RWPE1 (cell line): ENCODE measurements at regions not wholly inside any gene's neighbourhood (a gene's known extent, or its start where the extent isn't known, plus 50 kb on each side); places are given as distances from the start of the nearest gene placed in this dataset.

Source experiments
- CTCF ChIA-PET: fragments of 350-600 bp; sonication (Branson Sonifier 250); formaldehyde crosslinking; extraction: SDS; loops from one replicate; lab custom pipeline; 2021; lab: Yijun Ruan, JAX
- POLR2A ChIA-PET: fragments of 400-600 bp; formaldehyde crosslinking; extraction: SDS; loops from one replicate; lab custom pipeline; 2020; ENCODE audit warnings: antibody characterized with exemption; ENCODE audit not compliant: low non-redundant PET; lab: Yijun Ruan, JAX
- DNase-seq: peaks from one replicate; pipeline ENCODE4 v3.0.0; 2012; ENCODE audit warnings: low spot score
- H3K27ac ChIP-seq: fragments of 450-650 bp; 2 replicates; pipeline ENCODE4 v1.5.1; 2017
- TF ChIP-seq, protein P1 (sequence below): fragments of 450-650 bp; conservative IDR thresholded peaks from 2 replicates; pipeline ENCODE4 v1.5.1; 2017; ENCODE audit warnings: low read depth, mild to moderate bottlenecking

DNA sequence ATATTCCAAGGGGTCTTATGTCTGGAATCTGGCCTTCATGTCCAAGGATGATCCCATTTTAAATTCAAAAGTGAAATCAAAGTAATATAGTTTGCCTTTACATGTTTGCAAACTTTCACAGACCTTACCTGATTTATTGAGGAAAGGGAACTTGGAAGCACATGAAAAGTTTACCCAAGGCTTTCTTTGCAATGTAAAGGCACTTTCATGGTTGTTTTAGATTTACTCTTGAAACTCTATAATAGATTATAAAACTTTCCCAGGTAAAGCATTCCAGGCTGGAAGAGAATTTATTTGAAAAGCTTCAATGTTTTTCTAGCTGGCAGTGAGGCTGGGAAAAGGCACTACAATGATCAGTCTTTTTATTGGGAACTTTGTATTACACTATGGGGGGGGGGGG, 842.8 kb upstream of the DIAPH2 start:
- ChIA-PET CTCF (no interaction called here), POLR2A (no interaction called here)
- no peak for DNase-seq
- TF ChIP-seq, protein P1, sequence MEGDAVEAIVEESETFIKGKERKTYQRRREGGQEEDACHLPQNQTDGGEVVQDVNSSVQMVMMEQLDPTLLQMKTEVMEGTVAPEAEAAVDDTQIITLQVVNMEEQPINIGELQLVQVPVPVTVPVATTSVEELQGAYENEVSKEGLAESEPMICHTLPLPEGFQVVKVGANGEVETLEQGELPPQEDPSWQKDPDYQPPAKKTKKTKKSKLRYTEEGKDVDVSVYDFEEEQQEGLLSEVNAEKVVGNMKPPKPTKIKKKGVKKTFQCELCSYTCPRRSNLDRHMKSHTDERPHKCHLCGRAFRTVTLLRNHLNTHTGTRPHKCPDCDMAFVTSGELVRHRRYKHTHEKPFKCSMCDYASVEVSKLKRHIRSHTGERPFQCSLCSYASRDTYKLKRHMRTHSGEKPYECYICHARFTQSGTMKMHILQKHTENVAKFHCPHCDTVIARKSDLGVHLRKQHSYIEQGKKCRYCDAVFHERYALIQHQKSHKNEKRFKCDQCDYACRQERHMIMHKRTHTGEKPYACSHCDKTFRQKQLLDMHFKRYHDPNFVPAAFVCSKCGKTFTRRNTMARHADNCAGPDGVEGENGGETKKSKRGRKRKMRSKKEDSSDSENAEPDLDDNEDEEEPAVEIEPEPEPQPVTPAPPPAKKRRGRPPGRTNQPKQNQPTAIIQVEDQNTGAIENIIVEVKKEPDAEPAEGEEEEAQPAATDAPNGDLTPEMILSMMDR, result no peak
- no peak overlapping the region for H3K27ac ChIP-seq

DNA sequence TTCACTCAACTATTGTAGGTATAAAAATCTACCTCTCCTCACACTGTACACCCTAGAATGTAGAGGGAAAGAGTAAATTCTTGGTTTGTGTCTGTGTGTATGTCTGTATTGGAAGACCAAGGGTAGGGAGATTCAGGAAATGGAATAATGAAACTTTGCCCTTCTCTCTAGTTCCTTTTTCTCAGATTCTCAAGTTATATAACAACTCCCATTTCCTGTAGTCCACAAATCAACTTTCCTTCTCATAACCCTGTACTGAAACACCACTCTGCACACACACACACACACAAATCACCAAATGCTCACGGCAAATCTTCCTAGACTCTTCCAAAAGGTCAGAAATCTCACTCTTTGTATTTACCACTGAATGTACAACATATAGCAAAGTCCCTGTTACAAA, 824.5 kb upstream of the DIAPH2 start:
- TF ChIP-seq, protein P1, result no peak
- ChIA-PET CTCF (no interaction called here), POLR2A (no interaction called here)
- H3K27ac ChIP-seq, result no peak overlapping the region
- DNase-seq, result no peak

DNA sequence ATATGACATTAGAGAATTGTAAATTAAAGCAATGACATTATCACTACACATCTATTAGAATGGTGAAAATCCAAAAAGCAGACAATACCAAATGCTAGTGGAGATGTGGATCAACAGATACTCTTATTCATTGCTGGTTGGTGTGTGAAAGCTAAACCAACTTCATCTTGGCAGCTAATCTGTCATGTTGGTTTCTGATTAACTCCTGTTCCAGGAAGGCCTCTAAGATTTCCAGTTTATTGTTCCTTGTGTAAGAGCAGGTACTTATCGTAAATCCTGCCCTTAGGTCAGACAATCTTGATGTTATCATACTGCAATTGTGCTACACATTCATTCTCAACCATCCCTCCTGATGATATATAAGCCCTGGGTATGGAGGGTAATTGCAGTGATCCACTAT, 809.0 kb upstream of the DIAPH2 start:
- H3K27ac ChIP-seq, result no peak overlapping the region
- DNase-seq, result no peak
- ChIA-PET CTCF (no interaction called here), POLR2A (no interaction called here)
- TF ChIP-seq, protein P1, result no peak

GRCh38 chrX:95878874-95879273, 805.8 kb upstream of the DIAPH2 start:
- no peak overlapping the region for H3K27ac ChIP-seq
- CTCF ChIA-PET, result no interaction called here
- TF ChIP-seq, protein P1, result no peak
- no peak for DNase-seq
- POLR2A ChIA-PET, result no interaction called here

GRCh38 chrX:95884186-95884585, 800.5 kb upstream of the DIAPH2 start:
- DNase-seq, result no peak
- POLR2A ChIA-PET, result no interaction called here
- TF ChIP-seq, protein P1, result no peak
- CTCF ChIA-PET, result interaction anchor here (0.5 kb wide), 1 partner anchor 356 kb away, joined by 3 read pairs; no protein-coding TSS in a partner anchor
- H3K27ac ChIP-seq, result no peak overlapping the region

DNA sequence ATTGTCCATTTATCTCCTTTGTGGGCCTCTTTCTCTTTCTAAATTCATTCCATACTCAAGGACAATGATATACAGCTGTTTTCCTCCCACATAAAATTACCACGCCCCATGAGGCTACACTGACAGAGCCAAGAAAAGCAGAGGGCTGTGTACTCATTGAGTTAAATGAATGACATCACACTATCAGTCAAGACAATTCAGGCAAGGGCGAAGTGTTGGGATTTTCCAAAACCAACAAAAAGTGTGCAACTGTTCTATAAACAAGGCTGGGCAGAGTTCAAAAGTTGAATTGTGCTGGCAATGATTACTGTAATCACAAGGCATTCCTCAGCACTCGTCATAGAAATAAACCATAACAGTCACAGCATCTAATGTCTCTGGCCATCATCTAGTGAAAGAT, 799.6 kb upstream of the DIAPH2 start:
- no peak overlapping the region for H3K27ac ChIP-seq
- no peak for DNase-seq
- TF ChIP-seq, protein P1, result no peak
- CTCF ChIA-PET, result no interaction called here
- POLR2A ChIA-PET, result no interaction called here

GRCh38 chrX:95889279-95889678, 795.4 kb upstream of the DIAPH2 start:
- ChIA-PET CTCF (no interaction called here), POLR2A (no interaction called here)
- H3K27ac ChIP-seq, result no peak overlapping the region
- no peak for DNase-seq
- TF ChIP-seq, protein P1, result no peak
